SK-N-SH treated with all-trans-retinoic acid at 6 μM for 48 hours (cell line): ENCODE measurements at regions not wholly inside any gene's neighbourhood (a gene's known extent, or its start where the extent isn't known, plus 50 kb on each side); places are given as distances from the start of the nearest gene placed in this dataset.

ENCODE experiments used
- ARNTL ChIP-seq: fragments of 450-650 bp; formaldehyde crosslinking; IDR thresholded peaks from 2 replicates; pipeline ENCODE4 v1.5.0; 2020; ENCODE audit warnings: low read depth, mild to moderate bottlenecking, moderate library complexity, borderline replicate concordance
- BACH2 ChIP-seq: fragments of 250-450 bp; sonication (Bioruptor Pico); IDR thresholded peaks from 2 replicates; pipeline ENCODE4 v1.9.0; 2021; ENCODE audit warnings: mild to moderate bottlenecking, borderline replicate concordance
- CSDC2 ChIP-seq: fragments of 250-450 bp; sonication (Bioruptor Pico); IDR thresholded peaks from 2 replicates; pipeline ENCODE4 v1.5.0; 2020; ENCODE audit warnings: mild to moderate bottlenecking, moderate library complexity
- GLIS3 ChIP-seq: fragments of 250-450 bp; sonication (Bioruptor Pico); IDR thresholded peaks from 2 replicates; pipeline ENCODE4 v1.5.0; 2020; ENCODE audit warnings: mild to moderate bottlenecking, moderate library complexity
- ISL1 ChIP-seq: fragments of 250-450 bp; sonication (Bioruptor Pico); IDR thresholded peaks from 2 replicates; pipeline ENCODE4 v2.1.2; 2022; ENCODE audit warnings: mild to moderate bottlenecking, moderate library complexity
- PATZ1 ChIP-seq: fragments of 250-450 bp; sonication (Bioruptor Pico); IDR thresholded peaks from 2 replicates; pipeline ENCODE4 v1.8.0; 2020; ENCODE audit warnings: mild to moderate bottlenecking, moderate library complexity, borderline replicate concordance
- POU6F1 ChIP-seq: fragments of 250-450 bp; sonication (Bioruptor Pico); IDR thresholded peaks from 2 replicates; pipeline ENCODE4 v1.8.0; 2021; ENCODE audit warnings: low read depth, mild to moderate bottlenecking, moderate library complexity, borderline replicate concordance
- PPARA ChIP-seq: fragments of 250-450 bp; sonication (Bioruptor Pico); IDR thresholded peaks from 2 replicates; pipeline ENCODE4 v1.5.0; 2020; ENCODE audit warnings: mild to moderate bottlenecking, borderline replicate concordance
- RARB ChIP-seq: fragments of 250-450 bp; sonication (Bioruptor Pico); IDR thresholded peaks from 2 replicates; pipeline ENCODE4 v1.8.0; 2021; ENCODE audit warnings: mild to moderate bottlenecking, moderate library complexity
- SNAI2 ChIP-seq: fragments of 250-450 bp; sonication (Bioruptor Pico); IDR thresholded peaks from 2 replicates; pipeline ENCODE4 v1.5.0; 2020; ENCODE audit warnings: mild to moderate bottlenecking, moderate library complexity
- ZFP3 ChIP-seq: fragments of 250-450 bp; sonication (Bioruptor Pico); IDR thresholded peaks from 2 replicates; pipeline ENCODE4 v1.5.0; 2020; ENCODE audit warnings: mild to moderate bottlenecking, moderate library complexity
- ZFP30 ChIP-seq: fragments of 450-650 bp; formaldehyde crosslinking; IDR thresholded peaks from 2 replicates; pipeline ENCODE4 v1.5.0; 2022; ENCODE audit warnings: mild to moderate bottlenecking, moderate library complexity
- ZNF70 ChIP-seq: fragments of 450-650 bp; formaldehyde crosslinking; IDR thresholded peaks from 2 replicates; pipeline ENCODE4 v1.5.0; 2020; ENCODE audit warnings: mild to moderate bottlenecking, moderate library complexity
- ZNF8 ChIP-seq: fragments of 450-650 bp; formaldehyde crosslinking; IDR thresholded peaks from 2 replicates; pipeline ENCODE4 v1.5.0; 2020; ENCODE audit warnings: mild to moderate bottlenecking, moderate library complexity

- TF ChIP-seq PATZ1 (CRISPR knock-in tag) (no peak), GLIS3 (no peak), ARNTL (no peak), ISL1 (CRISPR knock-in tag) (no peak), POU6F1 (CRISPR knock-in tag) (no peak), ZFP3 (CRISPR knock-in tag) (no peak), ZFP30 (CRISPR knock-in tag) (no peak), ZNF8 (no peak), ZNF70 (CRISPR knock-in tag) (no peak), BACH2 (no peak), CSDC2 (CRISPR knock-in tag) (no peak), RARB (CRISPR knock-in tag) (no peak), PPARA (CRISPR knock-in tag) (no peak), SNAI2 (CRISPR knock-in tag) (no peak)
Measured at GRCh38 chr11:10401256-10401655, 53.8 kb upstream of the AMPD3 start.
